ENCODE measurements at regions not wholly inside any gene's neighbourhood (a gene's known extent, or its start where the extent isn't known, plus 50 kb on each side); places are given as distances from the start of the nearest gene placed in this dataset.
A peak's percentile ranks its signal among the peaks of the same experiment; 100 is the strongest.

DNA sequence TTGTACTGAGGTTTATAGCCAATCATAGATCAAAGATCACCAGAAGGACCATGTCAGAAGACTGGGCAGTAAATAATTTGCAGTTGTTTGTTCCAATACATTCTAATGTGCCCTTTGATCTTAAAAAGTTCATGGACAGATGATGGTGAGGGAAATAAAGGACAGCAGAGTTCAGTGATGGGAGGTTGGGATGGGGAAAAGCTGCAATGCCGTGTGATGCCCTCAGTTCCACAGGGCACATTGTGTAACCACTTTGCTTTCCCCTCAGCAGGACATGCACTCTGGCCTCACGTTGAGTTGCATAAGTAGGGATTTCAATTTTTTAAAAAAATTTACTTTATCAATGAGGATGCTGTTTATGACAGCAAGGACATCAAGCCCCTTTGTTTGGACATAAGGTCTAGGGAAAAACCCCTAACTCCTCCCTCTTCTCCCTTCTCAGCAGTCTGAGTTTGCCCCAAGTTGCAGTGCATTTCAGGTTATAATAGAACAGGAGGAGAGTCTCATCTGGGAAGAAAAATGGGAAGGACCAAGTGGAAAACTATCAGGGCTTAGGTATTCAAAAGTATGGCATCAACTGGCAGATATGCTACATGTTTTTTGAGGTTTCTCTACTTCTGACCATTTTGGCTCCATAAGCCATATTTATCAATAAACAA, 83.1 kb upstream of the TMED7 start (continued):
- TF ChIP-seq, protein P1, sequence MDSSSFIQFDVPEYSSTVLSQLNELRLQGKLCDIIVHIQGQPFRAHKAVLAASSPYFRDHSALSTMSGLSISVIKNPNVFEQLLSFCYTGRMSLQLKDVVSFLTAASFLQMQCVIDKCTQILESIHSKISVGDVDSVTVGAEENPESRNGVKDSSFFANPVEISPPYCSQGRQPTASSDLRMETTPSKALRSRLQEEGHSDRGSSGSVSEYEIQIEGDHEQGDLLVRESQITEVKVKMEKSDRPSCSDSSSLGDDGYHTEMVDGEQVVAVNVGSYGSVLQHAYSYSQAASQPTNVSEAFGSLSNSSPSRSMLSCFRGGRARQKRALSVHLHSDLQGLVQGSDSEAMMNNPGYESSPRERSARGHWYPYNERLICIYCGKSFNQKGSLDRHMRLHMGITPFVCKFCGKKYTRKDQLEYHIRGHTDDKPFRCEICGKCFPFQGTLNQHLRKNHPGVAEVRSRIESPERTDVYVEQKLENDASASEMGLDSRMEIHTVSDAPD (CRISPR knock-in tag; IDR thresholded peaks at IDR 0.05): no peak
- TF ChIP-seq U2AF1 (optimal IDR thresholded peaks at IDR 0.05; ENCODE audit: low read depth, low read length) (no peak), RXRB (CRISPR knock-in tag; IDR thresholded peaks at IDR 0.05; ENCODE audit: borderline replicate concordance) (peak; percentile 27; the same call in 1 of the 2 replicates), HNRNPL (IDR thresholded peaks at IDR 0.05; ENCODE audit: low read depth, low read length) (no peak), LCORL (IDR thresholded peaks at IDR 0.05) (no peak), LCORL (CRISPR knock-in tag; IDR thresholded peaks at IDR 0.05) (peak; percentile 53; the same call in 1 of the 2 replicates), ZNF569 (CRISPR knock-in tag; IDR thresholded peaks at IDR 0.05; ENCODE audit: borderline replicate concordance) (no peak), XBP1 (CRISPR knock-in tag; IDR thresholded peaks at IDR 0.05) (no peak), ZNF383 (CRISPR knock-in tag; IDR thresholded peaks at IDR 0.05; ENCODE audit: borderline replicate concordance) (no peak), THYN1 (CRISPR knock-in tag; IDR thresholded peaks at IDR 0.05; ENCODE audit: borderline replicate concordance, low read depth) (no peak), FIP1L1 (IDR thresholded peaks at IDR 0.05; ENCODE audit: borderline replicate concordance, insufficient read depth, low read depth, low read length) (no peak)
- TF ChIP-seq, protein P2, sequence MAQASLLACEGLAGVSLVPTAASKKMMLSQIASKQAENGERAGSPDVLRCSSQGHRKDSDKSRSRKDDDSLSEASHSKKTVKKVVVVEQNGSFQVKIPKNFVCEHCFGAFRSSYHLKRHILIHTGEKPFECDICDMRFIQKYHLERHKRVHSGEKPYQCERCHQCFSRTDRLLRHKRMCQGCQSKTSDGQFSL (CRISPR knock-in tag; IDR thresholded peaks at IDR 0.05): no peak
- TF ChIP-seq, protein P3, sequence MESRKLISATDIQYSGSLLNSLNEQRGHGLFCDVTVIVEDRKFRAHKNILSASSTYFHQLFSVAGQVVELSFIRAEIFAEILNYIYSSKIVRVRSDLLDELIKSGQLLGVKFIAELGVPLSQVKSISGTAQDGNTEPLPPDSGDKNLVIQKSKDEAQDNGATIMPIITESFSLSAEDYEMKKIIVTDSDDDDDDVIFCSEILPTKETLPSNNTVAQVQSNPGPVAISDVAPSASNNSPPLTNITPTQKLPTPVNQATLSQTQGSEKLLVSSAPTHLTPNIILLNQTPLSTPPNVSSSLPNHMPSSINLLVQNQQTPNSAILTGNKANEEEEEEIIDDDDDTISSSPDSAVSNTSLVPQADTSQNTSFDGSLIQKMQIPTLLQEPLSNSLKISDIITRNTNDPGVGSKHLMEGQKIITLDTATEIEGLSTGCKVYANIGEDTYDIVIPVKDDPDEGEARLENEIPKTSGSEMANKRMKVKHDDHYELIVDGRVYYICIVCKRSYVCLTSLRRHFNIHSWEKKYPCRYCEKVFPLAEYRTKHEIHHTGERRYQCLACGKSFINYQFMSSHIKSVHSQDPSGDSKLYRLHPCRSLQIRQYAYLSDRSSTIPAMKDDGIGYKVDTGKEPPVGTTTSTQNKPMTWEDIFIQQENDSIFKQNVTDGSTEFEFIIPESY (CRISPR knock-in tag; IDR thresholded peaks at IDR 0.05): no peak
- TF ChIP-seq, protein P4, sequence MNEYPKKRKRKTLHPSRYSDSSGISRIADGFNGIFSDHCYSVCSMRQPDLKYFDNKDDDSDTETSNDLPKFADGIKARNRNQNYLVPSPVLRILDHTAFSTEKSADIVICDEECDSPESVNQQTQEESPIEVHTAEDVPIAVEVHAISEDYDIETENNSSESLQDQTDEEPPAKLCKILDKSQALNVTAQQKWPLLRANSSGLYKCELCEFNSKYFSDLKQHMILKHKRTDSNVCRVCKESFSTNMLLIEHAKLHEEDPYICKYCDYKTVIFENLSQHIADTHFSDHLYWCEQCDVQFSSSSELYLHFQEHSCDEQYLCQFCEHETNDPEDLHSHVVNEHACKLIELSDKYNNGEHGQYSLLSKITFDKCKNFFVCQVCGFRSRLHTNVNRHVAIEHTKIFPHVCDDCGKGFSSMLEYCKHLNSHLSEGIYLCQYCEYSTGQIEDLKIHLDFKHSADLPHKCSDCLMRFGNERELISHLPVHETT (CRISPR knock-in tag; conservative IDR thresholded peaks at IDR 0.05): no peak
- TF ChIP-seq, protein P5, sequence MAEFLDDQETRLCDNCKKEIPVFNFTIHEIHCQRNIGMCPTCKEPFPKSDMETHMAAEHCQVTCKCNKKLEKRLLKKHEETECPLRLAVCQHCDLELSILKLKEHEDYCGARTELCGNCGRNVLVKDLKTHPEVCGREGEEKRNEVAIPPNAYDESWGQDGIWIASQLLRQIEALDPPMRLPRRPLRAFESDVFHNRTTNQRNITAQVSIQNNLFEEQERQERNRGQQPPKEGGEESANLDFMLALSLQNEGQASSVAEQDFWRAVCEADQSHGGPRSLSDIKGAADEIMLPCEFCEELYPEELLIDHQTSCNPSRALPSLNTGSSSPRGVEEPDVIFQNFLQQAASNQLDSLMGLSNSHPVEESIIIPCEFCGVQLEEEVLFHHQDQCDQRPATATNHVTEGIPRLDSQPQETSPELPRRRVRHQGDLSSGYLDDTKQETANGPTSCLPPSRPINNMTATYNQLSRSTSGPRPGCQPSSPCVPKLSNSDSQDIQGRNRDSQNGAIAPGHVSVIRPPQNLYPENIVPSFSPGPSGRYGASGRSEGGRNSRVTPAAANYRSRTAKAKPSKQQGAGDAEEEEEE (CRISPR knock-in tag; IDR thresholded peaks at IDR 0.05; ENCODE audit: borderline replicate concordance): no peak
- TF ChIP-seq, protein P6, sequence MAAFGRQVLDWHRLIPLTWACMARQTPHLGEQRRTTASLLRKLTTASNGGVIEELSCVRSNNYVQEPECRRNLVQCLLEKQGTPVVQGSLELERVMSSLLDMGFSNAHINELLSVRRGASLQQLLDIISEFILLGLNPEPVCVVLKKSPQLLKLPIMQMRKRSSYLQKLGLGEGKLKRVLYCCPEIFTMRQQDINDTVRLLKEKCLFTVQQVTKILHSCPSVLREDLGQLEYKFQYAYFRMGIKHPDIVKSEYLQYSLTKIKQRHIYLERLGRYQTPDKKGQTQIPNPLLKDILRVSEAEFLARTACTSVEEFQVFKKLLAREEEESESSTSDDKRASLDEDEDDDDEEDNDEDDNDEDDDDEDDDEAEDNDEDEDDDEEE (CRISPR knock-in tag; IDR thresholded peaks at IDR 0.05): no peak
- TF ChIP-seq, protein P7, sequence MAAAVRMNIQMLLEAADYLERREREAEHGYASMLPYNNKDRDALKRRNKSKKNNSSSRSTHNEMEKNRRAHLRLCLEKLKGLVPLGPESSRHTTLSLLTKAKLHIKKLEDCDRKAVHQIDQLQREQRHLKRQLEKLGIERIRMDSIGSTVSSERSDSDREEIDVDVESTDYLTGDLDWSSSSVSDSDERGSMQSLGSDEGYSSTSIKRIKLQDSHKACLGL (CRISPR knock-in tag; IDR thresholded peaks at IDR 0.05): no peak

Data from HepG2 (cell line).